Colonic mucosa (tissue), 4 donors: ENCODE measurements at regions not wholly inside any gene's neighbourhood (a gene's known extent, or its start where the extent isn't known, plus 50 kb on each side); places are given as distances from the start of the nearest gene placed in this dataset.

Experiments used
- DNase-seq: peaks from one replicate; pipeline ENCODE4 v3.0.0-alpha.2; 2020
- H3K27ac ChIP-seq: fragments of 200-600 bp; one replicate; pipeline ENCODE4 v1.8.0; 2021
- H3K27me3 ChIP-seq: fragments of 200-600 bp; one replicate; pipeline ENCODE4 v1.8.0; 2021
- H3K36me3 ChIP-seq: fragments of 200-600 bp; one replicate; pipeline ENCODE4 v1.8.0; 2021
- H3K4me1 ChIP-seq: fragments of 200-600 bp; one replicate; pipeline ENCODE4 v1.8.0; 2021; ENCODE audit warnings: mild to moderate bottlenecking
- H3K4me3 ChIP-seq: fragments of 200-600 bp; one replicate; pipeline ENCODE4 v1.8.0; 2021
- H3K9ac ChIP-seq, 2 donors: one replicate each; pipeline ENCODE4 v1.7.0; 2013; ENCODE audit warnings: control low read depth in 2 of 2, low read depth in 2 of 2, low read length in 2 of 2
- H3K9me3 ChIP-seq: fragments of 200-600 bp; one replicate; pipeline ENCODE4 v1.8.0; 2021
- intact Hi-C: fragments of 100-400 bp; cut with DNase I; formaldehyde crosslinking; loops from one replicate; pipeline ENCODE4 v1.14.1; 2022
- TF ChIP-seq, protein P1 (sequence below): fragments of 200-600 bp; IDR thresholded peaks from one replicate; pipeline ENCODE4 v1.8.0; 2022; ENCODE audit warnings: antibody characterized with exemption, mild to moderate bottlenecking
- donor health status: healthy.
- donor health status: DM: no; HTN: no; CAD: no.
- donor health status: DM: no; HTN: no; CAD: no.

DNA sequence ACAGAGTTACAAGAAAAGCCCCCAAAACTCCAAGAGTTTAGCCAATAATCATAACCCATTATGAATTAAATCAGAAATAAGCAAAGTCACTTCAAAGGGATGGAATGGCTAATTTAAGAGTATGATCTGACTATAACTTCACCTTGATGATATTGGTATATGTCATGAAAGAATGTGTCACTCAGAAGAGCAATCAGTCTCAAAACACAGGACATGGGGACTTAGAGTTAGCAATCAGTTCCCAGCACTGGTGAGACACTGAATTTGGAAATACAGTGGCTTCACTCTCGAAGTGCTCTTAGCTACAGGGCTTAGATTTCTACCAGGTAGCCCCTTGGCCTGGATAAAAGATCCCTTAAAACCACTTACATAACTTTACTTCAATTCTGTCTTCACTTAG, 65.7 kb upstream of the EXOC1L start:
- no peaks in the 10 kb centered on the region for H3K4me1 ChIP-seq
- intact Hi-C loops: no loop called here
- H3K9ac ChIP-seq: no peak overlapping the region
- H3K4me3 ChIP-seq: no peak overlapping the region
- H3K9me3 ChIP-seq: no peaks in the 10 kb centered on the region
- H3K27me3 ChIP-seq: no peaks in the 10 kb centered on the region
- TF ChIP-seq, protein P1, sequence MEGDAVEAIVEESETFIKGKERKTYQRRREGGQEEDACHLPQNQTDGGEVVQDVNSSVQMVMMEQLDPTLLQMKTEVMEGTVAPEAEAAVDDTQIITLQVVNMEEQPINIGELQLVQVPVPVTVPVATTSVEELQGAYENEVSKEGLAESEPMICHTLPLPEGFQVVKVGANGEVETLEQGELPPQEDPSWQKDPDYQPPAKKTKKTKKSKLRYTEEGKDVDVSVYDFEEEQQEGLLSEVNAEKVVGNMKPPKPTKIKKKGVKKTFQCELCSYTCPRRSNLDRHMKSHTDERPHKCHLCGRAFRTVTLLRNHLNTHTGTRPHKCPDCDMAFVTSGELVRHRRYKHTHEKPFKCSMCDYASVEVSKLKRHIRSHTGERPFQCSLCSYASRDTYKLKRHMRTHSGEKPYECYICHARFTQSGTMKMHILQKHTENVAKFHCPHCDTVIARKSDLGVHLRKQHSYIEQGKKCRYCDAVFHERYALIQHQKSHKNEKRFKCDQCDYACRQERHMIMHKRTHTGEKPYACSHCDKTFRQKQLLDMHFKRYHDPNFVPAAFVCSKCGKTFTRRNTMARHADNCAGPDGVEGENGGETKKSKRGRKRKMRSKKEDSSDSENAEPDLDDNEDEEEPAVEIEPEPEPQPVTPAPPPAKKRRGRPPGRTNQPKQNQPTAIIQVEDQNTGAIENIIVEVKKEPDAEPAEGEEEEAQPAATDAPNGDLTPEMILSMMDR: no peak
- H3K36me3 ChIP-seq: no peaks in the 10 kb centered on the region
- no peak overlapping the region for H3K27ac ChIP-seq
- no peak for DNase-seq

DNA sequence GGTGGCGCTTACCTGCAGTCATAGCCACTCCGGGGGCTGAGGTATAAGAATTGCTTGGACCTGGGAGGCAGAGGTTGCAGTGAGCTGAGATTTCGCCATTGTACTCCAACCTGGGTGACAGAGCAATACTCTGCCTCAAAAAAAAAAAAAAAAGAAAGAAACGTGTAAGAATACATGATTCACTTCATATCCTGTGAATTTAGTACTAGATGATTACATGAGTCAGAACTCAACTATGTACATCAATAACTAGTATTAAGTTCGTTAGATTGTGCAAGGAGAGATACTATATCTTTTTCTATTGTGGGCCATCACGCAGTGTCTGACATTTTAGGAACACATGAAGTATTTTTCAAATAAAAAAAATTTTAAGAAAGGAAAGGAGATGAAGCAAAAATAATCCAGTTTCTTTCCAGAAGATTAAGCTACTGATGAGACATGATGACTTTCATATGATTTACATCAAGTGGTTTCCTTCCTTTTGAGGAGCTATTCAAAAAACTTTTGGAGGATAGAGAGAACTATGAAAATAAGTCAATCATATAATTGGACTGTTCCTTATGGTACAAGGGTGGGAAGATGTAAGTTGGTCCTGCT, 64.7 kb upstream of the EXOC1L start:
- no peak overlapping the region for H3K9ac ChIP-seq
- H3K9me3 ChIP-seq: no peaks in the 10 kb centered on the region
- no peaks in the 10 kb centered on the region for H3K27me3 ChIP-seq
- TF ChIP-seq, protein P1: no peak
- intact Hi-C loops: no loop called here
- H3K4me1 ChIP-seq: no peaks in the 10 kb centered on the region
- no peak overlapping the region for H3K4me3 ChIP-seq
- no peak overlapping the region for H3K27ac ChIP-seq
- DNase-seq: no peak
- H3K36me3 ChIP-seq: no peaks in the 10 kb centered on the region

DNA sequence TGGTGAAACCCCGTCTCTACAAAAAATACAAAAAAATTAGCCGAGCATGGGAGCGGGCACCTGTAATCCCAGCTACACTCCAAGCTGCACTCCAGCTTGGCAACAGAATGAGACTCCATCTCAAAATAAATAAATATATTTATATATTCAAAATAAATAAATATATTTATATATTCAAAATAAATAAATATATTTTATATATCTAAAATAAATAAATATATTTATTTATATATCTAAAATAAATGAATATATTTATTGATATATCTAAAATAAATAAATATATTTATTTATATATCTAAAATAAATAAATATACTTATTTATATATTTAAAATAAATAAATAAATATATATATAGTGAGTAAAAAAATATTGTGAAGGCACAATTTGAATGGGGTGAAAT, 63.4 kb upstream of the EXOC1L start:
- Histone ChIP-seq H3K27me3 (no peaks in the 10 kb centered on the region), H3K4me1 (no peaks in the 10 kb centered on the region), H3K4me3 (no peak overlapping the region), H3K27ac (no peak overlapping the region), H3K9me3 (no peaks in the 10 kb centered on the region), H3K9ac (no peak overlapping the region), H3K36me3 (no peaks in the 10 kb centered on the region)
- no peak for DNase-seq
- intact Hi-C loops: no loop called here
- TF ChIP-seq, protein P1: no peak

DNA sequence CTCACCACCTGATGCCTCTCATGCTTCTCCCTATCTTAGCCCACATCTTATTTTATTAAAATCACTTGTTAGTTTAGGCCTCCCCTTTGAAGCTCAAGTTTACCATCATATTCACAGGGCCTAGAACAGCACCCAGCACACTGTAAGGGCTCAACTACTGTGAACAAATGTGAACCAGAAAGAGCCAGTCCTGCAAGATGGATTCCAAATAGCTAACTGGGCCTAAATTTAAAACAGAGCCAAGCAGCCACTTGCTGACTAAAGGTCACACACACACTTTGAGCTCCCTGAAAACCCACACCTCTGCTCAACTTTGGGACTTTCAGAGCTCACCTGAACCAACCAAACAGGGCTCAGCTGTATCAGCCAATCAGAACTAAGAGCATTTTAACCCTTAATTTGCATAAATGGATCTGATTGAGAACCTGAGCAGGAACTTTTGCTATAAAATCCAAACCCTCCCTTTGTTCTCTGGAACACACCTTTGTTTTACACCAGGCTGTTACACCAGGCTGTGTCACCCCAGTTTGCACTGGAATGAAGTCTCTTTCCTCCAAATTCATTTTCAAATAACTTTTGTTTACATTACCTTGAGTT, 62.1 kb upstream of the EXOC1L start:
- Histone ChIP-seq H3K9ac (no peak overlapping the region), H3K27ac (peak overlapping the region; percentile 57), H3K4me3 (no peak overlapping the region), H3K27me3 (no peaks in the 10 kb centered on the region), H3K36me3 (no peaks in the 10 kb centered on the region), H3K9me3 (no peaks in the 10 kb centered on the region), H3K4me1 (no peaks in the 10 kb centered on the region)
- DNase-seq: peak; percentile 32
- intact Hi-C loops: no loop called here
- TF ChIP-seq, protein P1: no peak

DNA sequence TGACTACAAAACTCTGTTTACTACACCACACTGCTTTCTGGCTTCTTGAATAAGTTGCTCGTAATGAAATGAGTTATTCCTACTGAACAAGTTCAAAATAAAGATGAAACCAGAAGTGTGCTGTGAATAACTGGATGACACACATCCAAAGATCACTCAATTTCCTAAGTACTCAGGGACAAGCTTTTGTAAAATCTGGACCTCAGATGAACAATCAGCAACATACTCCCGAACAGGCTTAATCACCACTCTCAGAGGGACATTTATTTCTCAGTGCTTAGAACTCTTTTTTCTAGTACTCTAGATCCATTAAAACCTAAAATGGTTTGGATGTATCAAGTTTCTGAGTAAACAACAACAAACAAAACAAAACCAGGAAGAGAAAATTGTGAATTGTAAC, 61.5 kb upstream of the EXOC1L start:
- Histone ChIP-seq H3K36me3 (no peaks in the 10 kb centered on the region), H3K4me1 (no peaks in the 10 kb centered on the region), H3K4me3 (no peak overlapping the region), H3K27me3 (no peaks in the 10 kb centered on the region), H3K9ac (no peak overlapping the region), H3K9me3 (no peaks in the 10 kb centered on the region), H3K27ac (peak overlapping the region; percentile 57)
- TF ChIP-seq, protein P1: no peak
- intact Hi-C loops: no loop called here
- DNase-seq: no peak
